ENCODE measurements at regions not wholly inside any gene's neighbourhood (a gene's known extent, or its start where the extent isn't known, plus 50 kb on each side); places are given as distances from the start of the nearest gene placed in this dataset.

GRCh38 chr6:168165373-168165772 lies 86.4 kb upstream of the FRMD1 start:
- Histone ChIP-seq H3K23me2 (ENCODE audit: insufficient read length, low read depth, low read length, poor library complexity, severe bottlenecking) (no peaks in the 10 kb centered on the region), H3K79me2 (ENCODE audit: insufficient read depth, low read length) (no peaks in the 10 kb centered on the region), H3T11ph (ENCODE audit: low read length) (no peak overlapping the region), H3K79me1 (ENCODE audit: insufficient read depth, low read depth, low read length, poor library complexity, severe bottlenecking) (no peaks in the 10 kb centered on the region), H3K4me2 (ENCODE audit: insufficient read depth, insufficient read length, low read length) (no peak overlapping the region), H3K4me1 (ENCODE audit: insufficient read depth, low read length) (no peaks in the 10 kb centered on the region), H2BK120ac (ENCODE audit: low read depth, low read length, poor library complexity, severe bottlenecking) (no peak overlapping the region), H3K18ac (ENCODE audit: insufficient read length, low read depth, low read length) (no peak overlapping the region), H2BK12ac (ENCODE audit: insufficient read length, low read depth, low read length) (no peak overlapping the region), H4K5ac (ENCODE audit: insufficient read length, low read depth, low read length) (no peak overlapping the region), H3K27ac (ENCODE audit: insufficient read length, low read depth, low read length) (no peak overlapping the region), H2BK5ac (ENCODE audit: insufficient read length, low read length) (no peak overlapping the region), H2BK20ac (ENCODE audit: low read depth, low read length, poor library complexity, severe bottlenecking) (no peak overlapping the region), H4K20me1 (ENCODE audit: control insufficient read depth, insufficient read depth, insufficient read length) (no peaks in the 10 kb centered on the region), H4K8ac (replicated peaks; ENCODE audit: insufficient read length, low read depth, low read length) (no peak overlapping the region), H3K4ac (ENCODE audit: low read depth, low read length) (no peak overlapping the region), H3K23ac (ENCODE audit: insufficient read length, low read depth, low read length) (no peak overlapping the region), H2AK5ac (ENCODE audit: insufficient read length, low read length) (no peak overlapping the region), H2AFZ (ENCODE audit: low read length) (no peak overlapping the region), H2BK15ac (ENCODE audit: low read depth, low read length) (no peak overlapping the region), H3K27me3 (ENCODE audit: insufficient read depth, low read length) (no peaks in the 10 kb centered on the region), H3K9me3 (ENCODE audit: control insufficient read depth, low read depth, low read length) (no peaks in the 10 kb centered on the region), H3K9ac (ENCODE audit: extremely low read depth, insufficient read length, low read length) (no peak overlapping the region), H4K91ac (ENCODE audit: insufficient read length, low read depth, low read length) (no peak overlapping the region), H3K14ac (ENCODE audit: insufficient read depth, low read length) (no peak overlapping the region), H3K56ac (ENCODE audit: insufficient read length, low read depth, low read length) (no peak overlapping the region)
- Mint-ChIP-seq H3K4me1 (peaks cover 30 to 31% of the 10 kb centered on the region in 2 experiments), H3K27ac (no peak overlapping the region), H3K27me3 (ENCODE audit: low read depth) (peaks cover 5% of the 10 kb centered on the region; the same call in 1 of the 2 replicates), H3K9me3 (peaks cover 0 to 8% of the 10 kb centered on the region in 2 experiments; a peak in 3 of 5 replicates), H3K36me3 (ENCODE audit: insufficient read depth in 1 of 3, low read depth in 3 of 3) (peaks cover 0 to 9% (median 0%) of the 10 kb centered on the region in 3 experiments; a peak in 3 of 7 replicates), H3K4me3 (no peak overlapping the region)
- WGBS (ENCODE audit: extremely low coverage, insufficient read length, low lambda C conversion rate) = no CpG with 5 or more reads among the region's 9 CpGs
- TF ChIP-seq, protein P1, sequence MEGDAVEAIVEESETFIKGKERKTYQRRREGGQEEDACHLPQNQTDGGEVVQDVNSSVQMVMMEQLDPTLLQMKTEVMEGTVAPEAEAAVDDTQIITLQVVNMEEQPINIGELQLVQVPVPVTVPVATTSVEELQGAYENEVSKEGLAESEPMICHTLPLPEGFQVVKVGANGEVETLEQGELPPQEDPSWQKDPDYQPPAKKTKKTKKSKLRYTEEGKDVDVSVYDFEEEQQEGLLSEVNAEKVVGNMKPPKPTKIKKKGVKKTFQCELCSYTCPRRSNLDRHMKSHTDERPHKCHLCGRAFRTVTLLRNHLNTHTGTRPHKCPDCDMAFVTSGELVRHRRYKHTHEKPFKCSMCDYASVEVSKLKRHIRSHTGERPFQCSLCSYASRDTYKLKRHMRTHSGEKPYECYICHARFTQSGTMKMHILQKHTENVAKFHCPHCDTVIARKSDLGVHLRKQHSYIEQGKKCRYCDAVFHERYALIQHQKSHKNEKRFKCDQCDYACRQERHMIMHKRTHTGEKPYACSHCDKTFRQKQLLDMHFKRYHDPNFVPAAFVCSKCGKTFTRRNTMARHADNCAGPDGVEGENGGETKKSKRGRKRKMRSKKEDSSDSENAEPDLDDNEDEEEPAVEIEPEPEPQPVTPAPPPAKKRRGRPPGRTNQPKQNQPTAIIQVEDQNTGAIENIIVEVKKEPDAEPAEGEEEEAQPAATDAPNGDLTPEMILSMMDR (conservative IDR thresholded peaks at IDR 0.05) = no peak
- DNase-seq = no peak
